Loucy (cell line): ENCODE measurements at regions not wholly inside any gene's neighbourhood (a gene's known extent, or its start where the extent isn't known, plus 50 kb on each side); places are given as distances from the start of the nearest gene placed in this dataset.

ENCODE experiments used
- H2AFZ ChIP-seq: fragments of 200-600 bp; sonication (generic); 2 replicates; pipeline ENCODE4 v1.6.0; 2016; ENCODE audit warnings: antibody characterized with exemption, mild to moderate bottlenecking, low read length, moderate library complexity
- H3F3A ChIP-seq: fragments of 200-600 bp; 2 replicates; pipeline ENCODE4 v1.6.0; 2016; ENCODE audit warnings: antibody characterized with exemption, low read depth, mild to moderate bottlenecking
- H3K27me3 ChIP-seq: fragments of 200-600 bp; sonication (generic); 2 replicates; pipeline ENCODE4 v1.6.1; 2014; ENCODE audit warnings: low read length, mild to moderate bottlenecking; ENCODE audit not compliant: insufficient read depth, poor library complexity, severe bottlenecking
- H3K36me3 ChIP-seq: fragments of 200-600 bp; sonication (generic); 2 replicates; pipeline ENCODE4 v1.6.1; 2016; ENCODE audit warnings: low read length; ENCODE audit not compliant: insufficient read depth
- H3K4me1 ChIP-seq: fragments of 200-600 bp; sonication (generic); 2 replicates; pipeline ENCODE4 v1.5.1; 2014; ENCODE audit warnings: low read length, mild to moderate bottlenecking; ENCODE audit not compliant: insufficient read depth, poor library complexity, severe bottlenecking
- H3K4me2 ChIP-seq: fragments of 200-600 bp; sonication (generic); 2 replicates; pipeline ENCODE4 v1.6.0; 2014; ENCODE audit warnings: antibody characterized with exemption, low read length, low read depth, mild to moderate bottlenecking; ENCODE audit not compliant: poor library complexity, severe bottlenecking
- H3K4me3 ChIP-seq: fragments of 200-600 bp; sonication (generic); 2 replicates; pipeline ENCODE4 v1.5.1; 2014; ENCODE audit warnings: low read length, mild to moderate bottlenecking, mixed read lengths; ENCODE audit not compliant: poor library complexity, severe bottlenecking
- H3K79me2 ChIP-seq: fragments of 200-600 bp; sonication (generic); 2 replicates; pipeline ENCODE4 v1.6.1; 2014; ENCODE audit warnings: low read length; ENCODE audit not compliant: insufficient read depth
- H3K9ac ChIP-seq: fragments of 200-600 bp; sonication (generic); 2 replicates; pipeline ENCODE4 v1.6.0; 2014; ENCODE audit warnings: mild to moderate bottlenecking, low read depth, low read length, moderate library complexity; ENCODE audit not compliant: poor library complexity, severe bottlenecking
- H3K9me2 ChIP-seq: fragments of 200-600 bp; sonication (generic); replicated peaks from 2 replicates; pipeline ENCODE4 v1.6.1; 2016; ENCODE audit warnings: low read depth, low read length, mixed read lengths
- H3K9me3 ChIP-seq: fragments of 200-600 bp; sonication (generic); 2 replicates; pipeline ENCODE4 v1.6.1; 2014; ENCODE audit warnings: mild to moderate bottlenecking, antibody characterized with exemption, low read length, low read depth; ENCODE audit not compliant: insufficient read depth
- H4K20me1 ChIP-seq: fragments of 200-600 bp; sonication (generic); 2 replicates; pipeline ENCODE4 v1.6.0; 2014; ENCODE audit warnings: antibody characterized with exemption, low read length, mild to moderate bottlenecking; ENCODE audit not compliant: insufficient read depth, poor library complexity, severe bottlenecking
- EZH2phosphoT487 ChIP-seq: fragments of 200-600 bp; IDR thresholded peaks from 2 replicates; pipeline ENCODE4 v1.6.1; 2018; ENCODE audit warnings: antibody characterized with exemption, mild to moderate bottlenecking, moderate library complexity, borderline replicate concordance
- TF ChIP-seq, protein P1 (sequence below): fragments of 200-600 bp; sonication (generic); conservative IDR thresholded peaks from 2 replicates; pipeline ENCODE4 v1.5.1; 2014; ENCODE audit warnings: mild to moderate bottlenecking, antibody characterized with exemption, low read length

DNA sequence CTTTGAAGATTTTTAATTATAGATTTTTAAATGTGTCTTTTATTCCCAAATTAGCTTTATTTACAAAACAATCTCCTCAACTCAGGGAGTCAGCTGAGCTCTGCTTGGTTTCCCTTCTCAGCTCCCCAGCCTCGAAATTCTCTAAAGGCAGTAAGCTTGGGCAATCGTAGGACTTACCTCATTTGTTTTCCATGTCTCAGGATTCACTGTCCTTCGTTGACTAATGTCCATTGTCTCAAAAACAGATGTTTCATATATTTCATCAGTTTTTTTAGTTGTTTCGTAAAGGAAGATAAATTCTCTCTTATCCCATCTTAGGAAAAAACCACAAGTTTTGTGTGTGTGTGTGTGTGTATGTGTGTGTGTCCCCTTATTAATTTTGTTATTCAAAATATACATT is 102.2 kb upstream of the ADGRF1 start:
- Histone ChIP-seq H3K79me2 (no peaks in the 10 kb centered on the region), H3K9me2 (no peaks in the 10 kb centered on the region), H2AFZ (no peak overlapping the region), H4K20me1 (no peaks in the 10 kb centered on the region), H3K9ac (no peak overlapping the region), H3K36me3 (no peaks in the 10 kb centered on the region), H3K4me3 (no peak overlapping the region), H3K4me2 (no peak overlapping the region), H3K4me1 (peaks cover 18% of the 10 kb centered on the region), H3F3A (no peaks in the 10 kb centered on the region), H3K27me3 (no peaks in the 10 kb centered on the region), H3K9me3 (no peaks in the 10 kb centered on the region)
- TF ChIP-seq, protein P1, sequence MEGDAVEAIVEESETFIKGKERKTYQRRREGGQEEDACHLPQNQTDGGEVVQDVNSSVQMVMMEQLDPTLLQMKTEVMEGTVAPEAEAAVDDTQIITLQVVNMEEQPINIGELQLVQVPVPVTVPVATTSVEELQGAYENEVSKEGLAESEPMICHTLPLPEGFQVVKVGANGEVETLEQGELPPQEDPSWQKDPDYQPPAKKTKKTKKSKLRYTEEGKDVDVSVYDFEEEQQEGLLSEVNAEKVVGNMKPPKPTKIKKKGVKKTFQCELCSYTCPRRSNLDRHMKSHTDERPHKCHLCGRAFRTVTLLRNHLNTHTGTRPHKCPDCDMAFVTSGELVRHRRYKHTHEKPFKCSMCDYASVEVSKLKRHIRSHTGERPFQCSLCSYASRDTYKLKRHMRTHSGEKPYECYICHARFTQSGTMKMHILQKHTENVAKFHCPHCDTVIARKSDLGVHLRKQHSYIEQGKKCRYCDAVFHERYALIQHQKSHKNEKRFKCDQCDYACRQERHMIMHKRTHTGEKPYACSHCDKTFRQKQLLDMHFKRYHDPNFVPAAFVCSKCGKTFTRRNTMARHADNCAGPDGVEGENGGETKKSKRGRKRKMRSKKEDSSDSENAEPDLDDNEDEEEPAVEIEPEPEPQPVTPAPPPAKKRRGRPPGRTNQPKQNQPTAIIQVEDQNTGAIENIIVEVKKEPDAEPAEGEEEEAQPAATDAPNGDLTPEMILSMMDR, result no peak
- TF ChIP-seq EZH2phosphoT487, result no peak

DNA sequence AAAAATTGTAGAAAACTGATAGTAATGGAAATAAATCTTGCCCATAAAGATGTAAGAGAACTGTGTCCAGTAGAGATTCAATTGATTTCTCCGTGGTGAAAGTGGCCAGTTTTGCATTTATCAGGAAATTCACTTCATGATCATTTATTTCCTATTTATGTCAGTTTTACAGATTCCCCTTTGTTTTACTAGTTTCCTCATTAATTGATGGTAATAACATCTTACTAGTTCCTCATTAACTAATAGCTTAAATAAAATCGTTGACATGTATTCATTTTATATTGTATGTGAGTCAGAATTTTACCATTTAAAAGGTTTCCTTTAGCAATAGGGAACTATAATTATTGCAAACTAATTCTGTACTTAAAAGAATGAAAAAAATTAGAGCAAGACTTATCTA is 99.8 kb upstream of the ADGRF1 start:
- H3K4me2 ChIP-seq, result no peak overlapping the region
- no peaks in the 10 kb centered on the region for H3F3A ChIP-seq
- no peak overlapping the region for H2AFZ ChIP-seq
- no peaks in the 10 kb centered on the region for H3K27me3 ChIP-seq
- no peak for TF ChIP-seq EZH2phosphoT487
- no peaks in the 10 kb centered on the region for H3K79me2 ChIP-seq
- no peak overlapping the region for H3K9ac ChIP-seq
- no peaks in the 10 kb centered on the region for H4K20me1 ChIP-seq
- no peaks in the 10 kb centered on the region for H3K9me3 ChIP-seq
- no peaks in the 10 kb centered on the region for H3K36me3 ChIP-seq
- no peak overlapping the region for H3K4me3 ChIP-seq
- peaks cover 12% of the 10 kb centered on the region for H3K4me1 ChIP-seq
- no peaks in the 10 kb centered on the region for H3K9me2 ChIP-seq

DNA sequence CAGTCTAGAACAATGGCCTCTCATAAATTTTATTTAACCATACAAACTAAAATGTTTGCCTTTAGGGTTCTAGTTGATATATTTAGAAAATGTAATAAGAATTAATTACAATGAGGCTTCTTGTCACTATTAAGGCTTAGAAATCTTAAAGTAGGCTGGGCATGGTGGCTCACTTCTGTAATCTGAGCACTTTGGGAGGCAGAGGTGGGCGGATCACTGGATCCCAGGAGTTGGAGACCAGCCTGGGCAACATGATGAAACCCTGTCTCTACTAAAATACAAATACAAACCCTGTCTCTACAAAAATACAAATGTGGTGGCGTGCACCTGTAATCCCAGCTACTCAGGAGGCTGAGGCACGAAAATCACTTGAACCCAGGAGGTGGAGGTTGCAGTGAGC is 99.0 kb upstream of the ADGRF1 start:
- Histone ChIP-seq H3K36me3 (no peaks in the 10 kb centered on the region), H3K4me3 (no peak overlapping the region), H3F3A (no peaks in the 10 kb centered on the region), H3K9me3 (no peaks in the 10 kb centered on the region), H3K4me2 (no peak overlapping the region), H3K9me2 (no peaks in the 10 kb centered on the region), H3K9ac (no peak overlapping the region), H3K79me2 (no peaks in the 10 kb centered on the region), H3K4me1 (peaks cover 4% of the 10 kb centered on the region), H4K20me1 (no peaks in the 10 kb centered on the region), H2AFZ (peak overlapping the region; percentile 66), H3K27me3 (no peaks in the 10 kb centered on the region)
- TF ChIP-seq EZH2phosphoT487, result no peak
- TF ChIP-seq, protein P1, result no peak

DNA sequence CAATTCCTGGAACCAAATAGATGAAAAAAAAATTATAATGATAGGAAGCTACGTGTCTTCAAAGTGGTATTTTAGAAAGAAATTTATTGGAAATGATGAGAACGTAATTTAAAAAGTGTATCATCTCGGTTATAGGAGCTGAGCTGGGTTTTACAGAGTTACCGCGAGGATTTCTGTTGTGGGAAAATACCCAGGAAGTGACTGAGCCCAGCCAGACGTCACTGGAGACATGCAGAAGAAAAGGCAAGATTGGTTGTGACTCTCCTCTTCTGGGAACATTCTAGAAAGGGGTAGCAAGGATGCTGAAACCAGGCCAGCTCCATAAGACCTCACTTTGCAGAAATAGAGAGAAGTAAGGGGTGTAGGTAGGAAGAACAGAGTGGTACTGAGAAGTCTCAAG is 95.9 kb upstream of the ADGRF1 start:
- Histone ChIP-seq H3K4me1 (peaks cover 18% of the 10 kb centered on the region), H3K9ac (no peak overlapping the region), H3F3A (no peaks in the 10 kb centered on the region), H3K79me2 (no peaks in the 10 kb centered on the region), H4K20me1 (no peaks in the 10 kb centered on the region), H3K36me3 (no peaks in the 10 kb centered on the region), H3K9me3 (no peaks in the 10 kb centered on the region), H3K4me2 (no peak overlapping the region), H2AFZ (no peak overlapping the region; the same call in 1 of the 2 replicates), H3K4me3 (no peak overlapping the region), H3K27me3 (no peaks in the 10 kb centered on the region), H3K9me2 (no peaks in the 10 kb centered on the region)
- TF ChIP-seq, protein P1, result no peak
- TF ChIP-seq EZH2phosphoT487, result no peak
